Stimulated activated CD8-positive, alpha-beta memory T cell treated with anti-CD3 and anti-CD28 coated beads, Interleukin-7, amount 100 ng/mL, for 1 hour (primary cell): ENCODE measurements at regions not wholly inside any gene's neighbourhood (a gene's known extent, or its start where the extent isn't known, plus 50 kb on each side); places are given as distances from the start of the nearest gene placed in this dataset.
"Not testable (repeated sequence)": the region's sequence is repeated elsewhere in the genome, so short reads cannot be mapped to it uniquely, and the experiment has no call there.

Experiments used
- DNase-seq, 2 donors: peaks; one replicate each; pipeline ENCODE4 v3.0.0-alpha.2; 2020; ENCODE audit warnings: low read depth in 2 of 2

GRCh38 chr17:83203472-83204221 is 124.2 kb downstream of the METRNL start:
- no peak for DNase-seq

- DNase-seq: no peak
These were observed 124.9 kb downstream of the METRNL start for GRCh38 chr17:83204230-83204725.

- DNase-seq: not testable (repeated sequence)
These were observed 125.5 kb downstream of the METRNL start for GRCh38 chr17:83204736-83205386.

- peak in 1 of 2 donors; percentile 31 for DNase-seq
These were observed 126.1 kb downstream of the METRNL start for GRCh38 chr17:83205387-83206035.

GRCh38 chr17:83206036-83206394 is 126.6 kb downstream of the METRNL start:
- not testable (repeated sequence) for DNase-seq

- not testable (repeated sequence) for DNase-seq
These were observed 127.6 kb downstream of the METRNL start for GRCh38 chr17:83206819-83207588.

- DNase-seq: not testable (repeated sequence)
These were observed 167.6 kb downstream of the METRNL start for GRCh38 chr17:83247001-83247400.
